H1 (cell line): ENCODE measurements at regions not wholly inside any gene's neighbourhood (a gene's known extent, or its start where the extent isn't known, plus 50 kb on each side); places are given as distances from the start of the nearest gene placed in this dataset.

Experiments
- CTCF ChIA-PET: fragments of 300-600 bp; sonication (Branson Sonifier 250); formaldehyde crosslinking; loops from one replicate; lab custom pipeline; 2021; ENCODE audit not compliant: partially characterized antibody; lab: Charles Lee
- POLR2A ChIA-PET: fragments of 300-600 bp; sonication (Branson Sonifier 250); formaldehyde crosslinking; loops from one replicate; lab custom pipeline; 2021; ENCODE audit warnings: inconsistent platforms; ENCODE audit not compliant: partially characterized antibody; lab: Charles Lee
- DNase-seq, 2 experiments: peaks; one replicate each; pipeline versions ENCODE4 v3.0.0 to v3.0.0-alpha.2; 2010 to 2022; ENCODE audit warnings: low spot score in 2 of 2, low read depth in 1 of 2, mixed read lengths in 1 of 2
- FAIRE-seq: peaks from 2 replicates; lab custom pipeline; 2011; peaks lifted over from hg19 to GRCh38; lab: Jason Lieb, UNC
- H2AFZ ChIP-seq: 2 replicates; pipeline ENCODE4 v1.8.1; 2012; ENCODE audit warnings: low read length, inconsistent platforms
- H2AK5ac ChIP-seq: 2 replicates; pipeline ENCODE4 v1.6.1; 2013; ENCODE audit warnings: low read depth, low read length
- H2BK120ac ChIP-seq: replicated peaks from 2 replicates; pipeline ENCODE3; 2013; ENCODE audit warnings: low read depth, low read length, inconsistent platforms
- H2BK12ac ChIP-seq: 2 replicates; pipeline ENCODE4 v1.6.1; 2013; ENCODE audit warnings: low read depth, low read length
- H2BK15ac ChIP-seq: 2 replicates; pipeline ENCODE4 v1.6.1; 2013; ENCODE audit warnings: low read length
- H2BK20ac ChIP-seq: 2 replicates; pipeline ENCODE4 v1.6.1; 2013; ENCODE audit warnings: low read length
- H2BK5ac ChIP-seq: 2 replicates; pipeline ENCODE4 v1.6.1; 2013; ENCODE audit warnings: low read depth, low read length
- H3K14ac ChIP-seq: 2 replicates; pipeline ENCODE4 v1.6.1; 2013; ENCODE audit warnings: inconsistent platforms; ENCODE audit not compliant: insufficient read length
- H3K18ac ChIP-seq: 2 replicates; pipeline ENCODE4 v1.6.1; 2013; ENCODE audit warnings: low read length; ENCODE audit errors: extremely low read depth
- H3K23ac ChIP-seq: 2 replicates; pipeline ENCODE4 v1.6.1; 2013; ENCODE audit warnings: inconsistent platforms; ENCODE audit not compliant: insufficient read length
- H3K23me2 ChIP-seq: 2 replicates; pipeline ENCODE4 v1.6.1; 2013; ENCODE audit warnings: low read depth, low read length
- H3K27ac ChIP-seq: 2 replicates; pipeline ENCODE4 v1.6.1; 2011; ENCODE audit warnings: low read depth, low read length, inconsistent platforms
- H3K27me3 ChIP-seq, 4 experiments: replicated peaks in 1 of 4; 1 replicate in 1 of 4; 2 replicates in 3 of 4; pipeline versions ENCODE4 v1.6.1 to v1.8.1; 2011 to 2013; ENCODE audit warnings: low read length in 3 of 4, mild to moderate bottlenecking in 3 of 4, inconsistent platforms in 2 of 4, mixed read lengths in 2 of 4, moderate library complexity in 1 of 4; ENCODE audit not compliant: control insufficient read depth in 3 of 4, insufficient read depth in 3 of 4; ENCODE audit errors: extremely low read depth in 1 of 4
- H3K36me3 ChIP-seq, 4 experiments: 2 replicates each; pipeline versions ENCODE4 v1.6.1 to v1.8.1; 2011 to 2013; ENCODE audit warnings: mild to moderate bottlenecking in 4 of 4, low read length in 3 of 4, moderate library complexity in 2 of 4, control low read depth in 1 of 4, inconsistent platforms in 1 of 4; ENCODE audit not compliant: insufficient read depth in 4 of 4, control insufficient read depth in 2 of 4
- H3K4ac ChIP-seq: replicated peaks from 2 replicates; pipeline ENCODE3; 2013; ENCODE audit warnings: low read length, low read depth, mixed read lengths, inconsistent platforms; ENCODE audit not compliant: insufficient read length
- H3K4me1 ChIP-seq, 4 experiments: replicated peaks in 1 of 4; 1 replicate in 1 of 4; 2 replicates in 3 of 4; pipeline versions ENCODE4 v1.6.1 to v1.8.1; 2011 to 2013; ENCODE audit warnings: low read length in 3 of 4, inconsistent platforms in 2 of 4, mixed read lengths in 1 of 4; ENCODE audit not compliant: insufficient read depth in 4 of 4, control insufficient read depth in 3 of 4
- H3K4me2 ChIP-seq, 2 experiments: 2 replicates each; pipeline versions ENCODE4 v1.6.1 to v1.8.1; 2011 to 2013; ENCODE audit warnings: low read depth in 2 of 2, low read length in 2 of 2, control low read depth in 1 of 2, inconsistent platforms in 1 of 2, mild to moderate bottlenecking in 1 of 2; ENCODE audit not compliant: insufficient read depth in 1 of 2
- H3K4me3 ChIP-seq, 4 experiments: fragments of 200-600, 300-600 bp in 1 of 4; sonication (generic), shearing (Covaris generic), sonication (Bioruptor Twin) in 1 of 4; 2 replicates each; pipeline versions ENCODE4 v1.5.1 to v1.8.1; 2011 to 2016; ENCODE audit warnings: low read length in 4 of 4, low read depth in 3 of 4, control low read depth in 2 of 4, inconsistent platforms in 2 of 4, mild to moderate bottlenecking in 2 of 4, mixed read lengths in 1 of 4, moderate library complexity in 1 of 4; ENCODE audit not compliant: insufficient read depth in 2 of 4; ENCODE audit errors: extremely low read depth in 1 of 4
- H3K56ac ChIP-seq: replicated peaks from 2 replicates; pipeline ENCODE3; 2013; ENCODE audit warnings: low read depth, mild to moderate bottlenecking, mixed read lengths, low read length, inconsistent platforms; ENCODE audit not compliant: insufficient read length
- H3K79me1 ChIP-seq: 2 replicates; pipeline ENCODE4 v1.6.1; 2013; ENCODE audit warnings: low read depth, low read length, control low read depth
- H3K79me2 ChIP-seq, 2 experiments: 2 replicates each; pipeline versions ENCODE4 v1.6.1 to v1.8.1; 2012 to 2013; ENCODE audit warnings: low read length in 2 of 2, mild to moderate bottlenecking in 2 of 2, inconsistent platforms in 1 of 2; ENCODE audit not compliant: insufficient read depth in 2 of 2, control insufficient read depth in 1 of 2
- H3K9ac ChIP-seq, 4 experiments: replicated peaks in 1 of 4; 1 replicate in 1 of 4; 2 replicates in 3 of 4; pipeline versions ENCODE4 v1.6.1 to v1.8.1; 2011 to 2013; ENCODE audit warnings: low read depth in 3 of 4, low read length in 3 of 4, control low read depth in 2 of 4, mild to moderate bottlenecking in 2 of 4, moderate library complexity in 2 of 4, inconsistent platforms in 1 of 4; ENCODE audit errors: extremely low read depth in 1 of 4
- H3K9me3 ChIP-seq, 2 experiments: 2 replicates each; pipeline versions ENCODE4 v1.6.1 to v1.8.1; 2012 to 2013; ENCODE audit warnings: mild to moderate bottlenecking in 2 of 2, moderate library complexity in 2 of 2, control low read depth in 1 of 2, inconsistent platforms in 1 of 2, low read depth in 1 of 2, low read length in 1 of 2, mixed read lengths in 1 of 2; ENCODE audit not compliant: insufficient read depth in 2 of 2
- H4K20me1 ChIP-seq, 2 experiments: replicated peaks in 1 of 2; 2 replicates each; pipeline versions ENCODE3 to v1.8.1; 2011 to 2013; ENCODE audit warnings: inconsistent platforms in 2 of 2, low read length in 2 of 2, mild to moderate bottlenecking in 1 of 2; ENCODE audit not compliant: insufficient read depth in 2 of 2, control insufficient read depth in 1 of 2
- H4K5ac ChIP-seq: 2 replicates; pipeline ENCODE4 v1.6.1; 2013; ENCODE audit warnings: low read length, low read depth, mixed read lengths, inconsistent platforms; ENCODE audit not compliant: insufficient read length
- H4K8ac ChIP-seq: 2 replicates; pipeline ENCODE4 v1.8.0; 2013; ENCODE audit warnings: mild to moderate bottlenecking, moderate library complexity, low read length, inconsistent platforms; ENCODE audit not compliant: insufficient read depth; ENCODE audit errors: extremely low read depth
- H4K91ac ChIP-seq: replicated peaks from 2 replicates; pipeline ENCODE3; 2013; ENCODE audit warnings: low read length, mixed read lengths, inconsistent platforms; ENCODE audit not compliant: insufficient read length
- BRCA1 ChIP-seq: IDR thresholded peaks from 2 replicates; pipeline ENCODE4 v1.6.1; 2012; ENCODE audit warnings: low read depth, low read length, improper control_type of control experiment
- CTBP2 ChIP-seq: IDR thresholded peaks from 2 replicates; pipeline ENCODE4 v1.7.0; 2011; ENCODE audit warnings: borderline replicate concordance, mild to moderate bottlenecking, moderate library complexity, mixed read lengths, low read length; ENCODE audit not compliant: insufficient read depth, insufficient read length
- EZH2 ChIP-seq: fragments of 200-600 bp; sonication (generic); IDR thresholded peaks from 2 replicates; pipeline ENCODE4 v1.7.1; 2012; ENCODE audit warnings: low read depth, mild to moderate bottlenecking, moderate library complexity, low read length, inconsistent platforms; ENCODE audit not compliant: severe bottlenecking
- GTF2F1 ChIP-seq: IDR thresholded peaks from 2 replicates; pipeline ENCODE4 v1.6.1; 2012; ENCODE audit warnings: low read depth, low read length, improper control_type of control experiment, borderline replicate concordance
- HDAC2 ChIP-seq, 2 experiments: fragments of 300-600 bp in 1 of 2; sonication (generic) in 1 of 2; IDR thresholded peaks; 2 replicates each; pipeline ENCODE4 v1.6.1; 2011 to 2012; ENCODE audit warnings: low read depth in 2 of 2, low read length in 2 of 2, mild to moderate bottlenecking in 2 of 2, moderate library complexity in 2 of 2, borderline replicate concordance in 1 of 2, inconsistent platforms in 1 of 2
- MAFK ChIP-seq: IDR thresholded peaks from 2 replicates; pipeline ENCODE4 v1.6.1; 2012; ENCODE audit warnings: low read depth, mild to moderate bottlenecking, improper control_type of control experiment, low read length
- NANOG ChIP-seq: IDR thresholded peaks from 2 replicates; pipeline ENCODE4 v1.6.1; 2011; ENCODE audit warnings: low read length, low read depth, mild to moderate bottlenecking, inconsistent platforms; ENCODE audit not compliant: insufficient read depth, poor library complexity, severe bottlenecking
- RBBP5 ChIP-seq: IDR thresholded peaks from 2 replicates; pipeline ENCODE4 v1.7.1; 2012; ENCODE audit warnings: low read depth, mild to moderate bottlenecking, inconsistent platforms, low read length, moderate library complexity, borderline replicate concordance
- RNF2 ChIP-seq: fragments of 200-900, 300-1000 bp; sonication (generic); IDR thresholded peaks from 2 replicates; pipeline ENCODE4 v1.7.1; 2016; ENCODE audit warnings: borderline replicate concordance, low read depth, mild to moderate bottlenecking, antibody characterized with exemption, low read length; ENCODE audit not compliant: poor library complexity, severe bottlenecking; ENCODE audit errors: missing control alignments
- TAF7 ChIP-seq: optimal IDR thresholded peaks from 2 replicates; pipeline ENCODE3; 2011; ENCODE audit warnings: low read depth, mild to moderate bottlenecking, inconsistent platforms, low read length, moderate library complexity, borderline replicate concordance
- WGBS, 2 experiments: shearing (Covaris generic) in 1 of 2; methylation state at CpG; one replicate each; pipeline versions ENCODE4 v1.1.6 to v1.1.7; 2013 to 2015; ENCODE audit warnings: low lambda C conversion rate in 2 of 2, mixed read lengths in 2 of 2, inconsistent platforms in 1 of 2, low coverage in 1 of 2, missing lambda C conversion rate in 1 of 2; ENCODE audit not compliant: insufficient replicate concordance in 2 of 2, insufficient coverage in 1 of 2, insufficient read length in 1 of 2; ENCODE audit errors: extremely low coverage in 1 of 2, missing lambda C conversion rate in 1 of 2; 5-methylcytosine and 5-hydroxymethylcytosine counted together
- TF ChIP-seq, protein P1 (sequence below): IDR thresholded peaks from 2 replicates; pipeline ENCODE4 v1.6.1; 2012; ENCODE audit warnings: inconsistent platforms

DNA sequence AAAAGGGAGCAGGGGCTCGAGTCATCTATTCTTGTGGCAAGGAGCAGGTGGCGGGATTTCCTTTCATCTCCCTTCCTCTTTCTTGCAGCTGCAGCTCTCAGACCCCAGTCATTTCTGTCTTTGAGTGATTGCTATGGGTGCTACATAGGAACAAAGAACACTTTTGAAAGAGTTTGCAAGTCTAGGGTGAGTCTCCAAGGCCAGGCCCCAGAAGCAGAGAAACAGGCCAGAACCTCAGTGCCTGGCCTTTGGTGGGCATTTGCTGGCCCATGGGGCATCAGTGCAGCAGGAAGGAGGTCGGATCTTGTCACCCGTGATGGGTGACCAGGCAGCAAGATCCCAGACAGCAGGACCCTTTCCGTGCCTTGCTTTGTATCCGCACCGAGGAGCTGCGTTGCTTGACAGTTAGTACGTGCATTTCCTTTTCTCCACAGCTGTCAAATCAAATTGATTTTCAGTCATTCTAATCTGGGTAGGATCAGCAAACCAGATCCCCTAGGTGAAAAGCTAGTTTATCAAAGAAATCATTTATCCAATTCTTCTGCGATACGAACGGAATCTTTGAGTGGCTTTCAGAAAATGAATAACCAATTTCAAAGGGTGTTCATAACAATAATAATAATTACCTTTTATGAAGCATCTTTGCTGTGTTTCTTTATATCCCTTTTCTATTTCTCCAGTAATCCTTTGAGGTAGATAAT lies 244.6 kb upstream of the MAF start:
- no peaks in the 10 kb centered on the region; a peak in 1 of 7 replicates for H3K27me3 ChIP-seq
- H3K4ac ChIP-seq: no peak overlapping the region
- DNase-seq (no peak), FAIRE-seq (no peak)
- no peak overlapping the region for H3K18ac ChIP-seq
- H2BK12ac ChIP-seq: no peak overlapping the region
- H3K9ac ChIP-seq: no peak overlapping the region
- H2BK120ac ChIP-seq: no peak overlapping the region
- H3K79me1 ChIP-seq: no peaks in the 10 kb centered on the region
- no peak overlapping the region for H2AK5ac ChIP-seq
- ChIA-PET CTCF (no interaction called here), POLR2A (no interaction called here)
- 94% methylated on average over 12 of the region's 12 CpGs; no CpG with 5 or more reads in 1 of the 2 experiments for WGBS, 2 experiments
- H3K14ac ChIP-seq: no peak overlapping the region
- H2BK5ac ChIP-seq: no peak overlapping the region
- H3K79me2 ChIP-seq: no peaks in the 10 kb centered on the region
- H3K9me3 ChIP-seq: no peaks in the 10 kb centered on the region
- H3K23me2 ChIP-seq: no peaks in the 10 kb centered on the region
- no peak overlapping the region for H2BK20ac ChIP-seq
- H3K4me2 ChIP-seq: no peak overlapping the region
- no peak overlapping the region for H4K8ac ChIP-seq
- H2BK15ac ChIP-seq: no peak overlapping the region
- H3K4me1 ChIP-seq: no peaks in the 10 kb centered on the region; a peak in 1 of 7 replicates
- no peak overlapping the region for H3K27ac ChIP-seq
- H3K23ac ChIP-seq: no peak overlapping the region
- H3K36me3 ChIP-seq: no peaks in the 10 kb centered on the region; a peak in 1 of 8 replicates
- no peak overlapping the region for H2AFZ ChIP-seq
- no peak overlapping the region for H3K56ac ChIP-seq
- no peaks in the 10 kb centered on the region for H4K20me1 ChIP-seq
- H3K4me3 ChIP-seq: no peak overlapping the region
- no peak overlapping the region for H4K5ac ChIP-seq
- H4K91ac ChIP-seq: no peak overlapping the region
- no peak for TF ChIP-seq CTBP2
- TF ChIP-seq, protein P1, sequence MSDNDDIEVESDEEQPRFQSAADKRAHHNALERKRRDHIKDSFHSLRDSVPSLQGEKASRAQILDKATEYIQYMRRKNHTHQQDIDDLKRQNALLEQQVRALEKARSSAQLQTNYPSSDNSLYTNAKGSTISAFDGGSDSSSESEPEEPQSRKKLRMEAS: no peak
- TF ChIP-seq TAF7: no peak
- no peak for TF ChIP-seq NANOG
- no peak for TF ChIP-seq RBBP5
- no peak for TF ChIP-seq GTF2F1
- no peak for TF ChIP-seq HDAC2 (IDR thresholded peaks at IDR 0.05; ENCODE audit: borderline replicate concordance in 1 of 2, low read depth in 2 of 2, low read length in 2 of 2)
- TF ChIP-seq EZH2: no peak
- no peak for TF ChIP-seq MAFK
- no peak for TF ChIP-seq BRCA1
- no peak for TF ChIP-seq RNF2
